ENCODE measurements at regions not wholly inside any gene's neighbourhood (a gene's known extent, or its start where the extent isn't known, plus 50 kb on each side); places are given as distances from the start of the nearest gene placed in this dataset.
A peak's percentile ranks its signal among the peaks of the same experiment; 100 is the strongest.

GRCh38 chr6:44561060-44561623 is 173.6 kb downstream of the CDC5L start:
- DNase-seq = no peak

DNA sequence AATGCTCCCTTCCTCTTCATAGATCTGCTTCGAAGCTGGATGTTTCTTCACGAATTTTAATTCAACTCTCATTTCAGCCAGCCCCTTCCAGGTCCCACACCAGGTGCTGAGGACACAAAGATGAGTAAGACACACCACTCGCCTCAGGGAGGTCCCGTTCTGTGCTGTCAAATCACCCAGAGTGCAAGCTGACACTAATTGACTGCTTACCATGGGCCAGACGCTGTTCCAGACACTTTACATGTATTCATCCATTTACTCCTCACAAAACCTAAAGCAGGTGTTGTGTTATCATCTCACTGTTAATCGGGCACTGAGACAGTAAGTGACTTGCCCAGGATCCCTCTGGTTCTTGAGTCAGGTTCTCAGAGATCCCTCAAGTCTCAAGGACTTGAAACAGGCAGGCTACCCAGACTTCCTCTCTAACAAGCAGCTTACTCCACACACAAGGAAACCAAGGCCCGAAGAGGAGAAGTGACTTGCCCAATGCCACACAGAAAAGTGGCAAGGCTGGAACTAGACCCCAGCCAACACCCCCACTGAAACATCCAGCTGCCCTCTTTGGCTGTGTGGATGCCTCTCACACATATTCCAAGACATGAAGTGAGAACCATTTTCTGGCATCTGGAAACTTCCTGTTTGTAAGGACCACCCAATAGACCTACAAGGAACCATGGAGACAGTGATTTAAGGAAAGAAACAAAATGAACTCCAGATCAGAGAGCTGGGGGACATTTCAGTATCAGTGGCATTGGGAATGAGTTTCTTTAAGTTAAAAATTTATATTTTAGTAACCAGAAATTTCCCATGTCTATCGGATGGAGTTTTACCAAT is 174.5 kb downstream of the CDC5L start:
- DNase-seq = peak in 1 of 2 experiments; percentile 20

DNA sequence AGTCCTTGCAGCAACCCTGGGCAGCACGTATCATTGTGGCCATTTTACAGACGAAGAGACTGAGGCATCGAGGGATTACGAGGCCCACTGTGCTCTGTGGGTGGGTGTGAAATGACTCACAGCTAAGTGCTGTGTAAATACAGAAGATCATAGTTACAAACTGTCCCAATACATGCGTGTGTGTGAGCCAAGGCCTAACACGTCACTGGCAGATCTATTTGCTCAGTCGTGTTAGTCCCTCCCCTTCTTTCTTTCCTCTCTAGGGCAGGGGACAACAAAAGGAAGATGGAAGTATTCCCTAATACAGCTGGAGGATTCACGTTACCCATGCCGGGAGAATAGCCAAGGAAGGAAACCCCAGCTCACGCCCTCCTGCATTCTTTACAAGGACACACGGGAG is 175.9 kb downstream of the CDC5L start:
- no peak for DNase-seq

DNA sequence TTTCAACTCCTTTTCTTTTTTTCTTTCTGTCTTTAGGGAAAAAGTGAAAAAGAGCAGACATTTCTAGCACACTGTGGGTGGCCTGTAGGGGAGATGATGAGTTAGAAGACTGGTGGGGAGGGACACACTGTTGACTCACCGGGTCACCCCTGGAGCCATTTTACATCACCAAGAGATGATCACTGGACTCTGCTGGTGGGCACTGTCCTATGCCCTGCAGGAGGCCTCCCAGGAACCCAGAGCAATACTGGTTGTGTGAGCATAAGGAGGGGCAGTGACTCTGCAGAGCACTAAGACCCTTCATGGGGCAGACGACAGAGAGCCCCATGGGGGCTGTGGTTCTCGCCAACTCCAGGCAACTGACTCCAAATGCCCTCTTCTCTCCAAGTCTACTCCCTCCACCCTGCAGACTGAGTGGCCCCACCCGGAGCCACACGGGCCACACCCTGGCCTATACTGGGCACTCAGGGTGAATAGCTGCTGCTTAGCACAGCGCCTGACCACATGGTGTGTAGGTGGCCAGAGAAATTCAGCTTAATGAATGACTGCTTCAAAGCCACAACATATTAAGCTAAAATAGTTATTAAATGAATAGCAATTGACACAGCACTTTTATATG is 177.5 kb downstream of the CDC5L start:
- no peak for DNase-seq

DNA sequence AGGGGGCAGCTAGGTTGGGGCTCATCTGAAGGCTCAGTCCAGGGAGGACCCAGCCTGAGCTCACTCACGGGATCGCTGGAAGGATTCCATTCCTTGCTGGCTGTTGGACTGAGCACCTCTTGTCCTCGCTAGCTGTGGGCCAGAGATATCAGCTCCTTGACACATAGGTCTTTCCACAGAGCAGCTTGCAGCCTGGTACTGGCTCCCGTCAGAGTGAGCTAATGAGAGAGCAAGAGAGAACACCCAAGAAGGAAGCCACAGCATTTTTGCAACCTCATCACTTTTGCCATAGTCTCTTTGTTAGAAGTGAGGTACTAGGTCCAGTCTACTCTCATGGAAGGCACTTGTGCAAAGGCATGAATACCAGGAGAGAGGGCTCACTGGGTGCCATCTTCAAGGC is 179.9 kb downstream of the CDC5L start:
- DNase-seq = no peak

- DNase-seq = no peak
Measured at GRCh38 chr6:44569131-44569530, 181.6 kb downstream of the CDC5L start.

DNA sequence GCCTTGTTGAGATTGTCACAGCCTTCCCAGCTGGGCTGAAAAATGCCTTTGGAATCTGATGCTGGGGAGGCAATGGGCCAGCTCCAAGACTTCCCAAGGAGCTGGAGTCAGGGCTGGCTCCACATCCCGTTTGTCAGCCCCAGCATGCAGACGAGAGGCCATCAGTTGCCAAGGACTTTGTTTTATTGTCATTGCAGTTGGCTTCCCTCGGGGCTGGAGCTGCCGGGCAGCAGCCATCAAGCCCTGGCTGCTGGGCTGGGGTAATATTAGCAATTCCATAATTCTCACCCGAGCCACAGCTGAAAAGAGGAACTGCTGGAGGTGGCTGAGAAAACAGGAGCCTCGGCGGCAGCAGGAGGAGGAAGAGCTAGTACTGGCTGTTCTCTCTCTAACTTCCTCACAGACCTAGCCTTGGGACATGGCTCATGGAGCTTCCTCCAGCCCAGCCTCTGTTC is 182.5 kb downstream of the CDC5L start:
- DNase-seq = no peak

DNA sequence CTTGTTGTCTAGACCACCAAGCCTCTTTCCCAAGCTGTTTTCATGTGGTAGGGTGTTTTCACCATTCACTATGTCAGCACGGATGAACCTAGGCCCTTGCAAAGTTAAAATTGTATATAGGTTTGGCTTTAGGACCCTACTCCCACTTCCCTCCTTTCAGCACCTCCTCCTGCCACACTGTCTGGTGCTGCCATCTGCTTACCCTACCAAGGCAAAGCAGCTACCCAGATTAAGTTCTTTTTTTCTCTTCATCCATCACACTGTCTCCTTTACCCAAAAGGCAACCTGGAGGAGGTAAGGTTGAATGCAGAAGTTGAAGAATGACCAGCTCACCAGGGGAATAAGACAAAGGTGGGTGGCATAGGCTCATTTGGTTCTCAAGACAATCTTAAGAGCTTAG is 184.0 kb downstream of the CDC5L start:
- no peak for DNase-seq

- DNase-seq = no peak
Measured at GRCh38 chr6:44572346-44572745, 184.8 kb downstream of the CDC5L start.

GRCh38 chr6:44575644-44576043 is 188.1 kb downstream of the CDC5L start:
- no peak for DNase-seq

- DNase-seq = no peak
Measured at GRCh38 chr6:44576132-44576631, 188.7 kb downstream of the CDC5L start.

DNA sequence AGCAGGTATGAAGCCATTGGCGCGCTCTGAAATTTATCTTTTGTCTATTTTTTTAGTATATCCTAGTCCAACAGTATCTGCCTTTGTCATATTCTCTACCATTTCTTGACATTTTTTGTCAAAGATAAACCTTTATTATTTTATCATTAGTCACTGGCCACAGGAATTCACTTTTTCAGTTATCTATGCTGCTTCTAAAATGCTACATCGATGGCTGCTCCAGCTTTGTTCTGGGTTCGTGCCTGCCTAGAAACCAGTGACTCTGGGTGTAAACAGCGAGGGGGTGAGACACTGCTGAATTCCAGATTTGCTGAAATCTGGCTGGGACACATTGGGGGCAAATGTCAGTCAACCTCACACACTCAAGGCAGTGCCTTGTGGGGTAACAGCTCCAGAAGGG is 193.4 kb downstream of the CDC5L start:
- DNase-seq = no peak

DNA sequence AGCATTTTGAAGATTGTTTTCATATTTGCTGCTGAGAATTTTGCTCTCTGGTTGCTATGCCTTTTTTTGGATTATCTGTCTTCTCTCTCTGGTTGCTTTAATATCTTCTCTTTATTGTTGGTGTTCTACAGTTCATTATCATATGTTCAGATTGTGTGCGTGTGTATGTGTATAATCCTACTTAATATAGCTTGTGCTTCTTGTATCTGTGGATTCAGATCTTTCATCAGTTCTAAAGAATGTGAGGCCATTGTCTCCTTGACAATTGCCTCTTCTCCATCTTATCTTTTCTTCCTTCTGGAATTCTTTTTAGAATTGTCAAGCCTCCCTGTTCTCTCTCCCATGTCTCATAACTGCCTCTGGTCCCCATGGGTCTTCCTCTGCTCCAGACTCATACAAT is 195.4 kb downstream of the CDC5L start:
- no peak for DNase-seq

DNA sequence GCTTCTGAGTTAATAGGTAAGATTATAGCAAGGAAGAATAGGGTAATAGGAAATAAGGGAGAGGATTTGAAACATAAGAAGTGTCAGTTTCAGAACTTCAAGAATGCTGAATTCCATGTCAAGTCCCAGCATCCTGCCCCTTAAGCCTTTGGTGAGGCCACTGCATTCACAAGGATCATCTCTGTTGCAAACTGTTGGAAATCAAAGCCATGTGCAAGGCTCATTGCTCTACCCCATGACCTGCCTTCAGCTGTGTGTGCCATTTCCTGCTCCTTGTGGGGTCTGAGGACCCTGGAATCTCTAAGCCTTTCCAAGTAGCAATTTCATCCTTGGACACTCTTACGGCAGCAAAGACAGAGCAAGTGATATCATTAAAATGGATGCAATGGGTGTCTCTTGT is 203.0 kb downstream of the CDC5L start:
- DNase-seq = no peak

DNA sequence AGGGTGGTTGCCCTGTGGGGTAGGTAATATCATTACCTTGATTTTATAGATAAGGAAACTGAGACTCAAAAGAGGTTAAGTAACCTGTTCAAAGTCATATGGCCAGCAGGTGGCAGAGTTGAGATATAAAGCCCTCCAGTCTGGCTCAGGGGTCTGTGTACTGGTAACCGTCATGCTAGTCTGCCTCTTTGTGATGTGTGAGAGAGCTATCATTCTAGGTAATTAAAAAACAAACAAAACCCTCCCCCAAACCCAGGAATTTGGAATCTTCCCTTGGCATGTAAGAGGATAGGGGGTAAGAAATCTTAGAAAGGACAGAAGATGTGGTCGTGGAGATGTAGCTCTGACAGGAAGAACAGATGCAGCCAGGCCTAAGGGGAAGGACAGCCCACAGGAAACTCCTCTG is 206.0 kb downstream of the CDC5L start:
- DNase-seq = peak; percentile 76 to 78

DNA sequence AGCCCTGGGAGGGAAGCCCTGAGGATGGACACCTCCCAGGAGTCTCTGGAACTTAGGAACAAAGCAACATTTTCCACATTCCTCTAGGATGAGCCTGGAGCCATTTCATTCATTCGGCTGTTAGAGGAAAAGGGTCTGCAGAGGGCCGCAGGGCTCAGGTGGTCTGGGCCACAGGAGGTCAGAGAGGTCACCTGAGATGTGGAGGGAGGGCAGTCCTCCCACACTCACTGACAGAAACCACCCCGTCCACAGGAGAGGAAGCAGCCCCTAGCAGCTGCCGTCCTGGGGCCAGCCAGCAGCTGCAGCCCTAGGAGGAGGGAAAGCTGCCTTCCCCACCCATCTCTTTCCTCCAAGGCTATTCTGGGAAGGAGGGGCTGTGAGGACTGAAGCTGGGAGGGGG is 207.0 kb downstream of the CDC5L start:
- no peak for DNase-seq

GRCh38 chr6:44598679-44599078 is 211.2 kb downstream of the CDC5L start:
- no peak for DNase-seq

DNA sequence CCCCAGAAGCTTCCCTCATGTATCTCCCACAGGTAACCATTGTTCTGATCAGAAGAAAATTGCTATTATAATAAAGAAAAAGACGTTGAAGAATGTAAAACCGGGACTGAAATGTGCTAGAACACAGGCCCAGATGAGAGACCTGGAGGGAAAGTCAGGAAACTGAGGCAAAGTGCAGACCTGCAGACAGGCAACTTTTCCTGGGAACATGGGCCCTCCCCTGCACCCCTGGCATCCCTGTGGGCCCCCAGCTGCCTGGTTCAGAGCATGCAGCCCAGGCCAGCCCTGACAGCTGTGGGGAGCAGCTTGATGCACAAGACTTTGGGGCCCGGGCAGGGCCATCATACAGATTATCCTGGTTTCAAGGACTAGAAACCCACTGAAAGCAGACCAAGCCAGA is 212.2 kb downstream of the CDC5L start:
- DNase-seq = no peak

GRCh38 chr6:44603044-44603686 is 215.7 kb downstream of the CDC5L start:
- no peak for DNase-seq

DNA sequence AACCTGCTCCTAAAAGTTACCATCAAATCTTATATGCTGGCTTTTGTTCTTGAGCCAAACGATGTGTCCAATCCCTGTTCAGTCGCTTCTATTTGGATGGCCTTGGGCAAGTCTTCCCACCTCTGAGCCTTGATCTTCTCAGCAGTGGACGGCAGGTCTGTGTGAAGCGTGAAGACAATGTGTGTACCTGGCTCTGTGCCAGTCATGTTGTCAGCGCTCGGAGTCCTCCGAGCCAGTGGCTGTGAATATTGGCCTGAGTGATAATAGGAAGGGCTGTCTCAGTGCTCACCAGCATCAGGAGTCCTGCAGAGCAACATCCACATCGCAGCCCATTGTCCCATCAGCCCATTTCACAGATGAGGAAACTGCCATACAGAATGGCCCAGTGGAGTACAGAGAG is 219.0 kb downstream of the CDC5L start:
- no peak for DNase-seq

- DNase-seq = no peak
Measured at GRCh38 chr6:44606976-44607375, 219.5 kb downstream of the CDC5L start.

- DNase-seq = no peak
Measured at GRCh38 chr6:44608175-44608574, 220.7 kb downstream of the CDC5L start.

- no peak for DNase-seq
Measured at GRCh38 chr6:44609051-44609612, 221.6 kb downstream of the CDC5L start.

Data from activated T-cell treated with anti-CD3 and anti-CD28 coated beads, Interleukin-2, amount 50 U/mL, for 48 hours (primary cell).